Progenitor cell of endocrine pancreas (in vitro differentiated cells): ENCODE measurements at regions not wholly inside any gene's neighbourhood (a gene's known extent, or its start where the extent isn't known, plus 50 kb on each side); places are given as distances from the start of the nearest gene placed in this dataset.
"Not testable (repeated sequence)": the region's sequence is repeated elsewhere in the genome, so short reads cannot be mapped to it uniquely, and the experiment has no call there.

Experiments
- DNase-seq: peaks from one replicate; pipeline ENCODE4 v3.0.0; 2021; ENCODE audit warnings: low spot score; ENCODE audit not compliant: unreplicated experiment
- H3K27ac Mint-ChIP-seq: 2 replicates; pipeline ENCODE4 v1.8.0; 2021; ENCODE audit warnings: mild to moderate bottlenecking, moderate library complexity, mixed read lengths
- H3K27me3 Mint-ChIP-seq: 2 replicates; pipeline ENCODE4 v1.8.0; 2021; ENCODE audit warnings: mixed read lengths
- H3K36me3 Mint-ChIP-seq: 2 replicates; pipeline ENCODE4 v1.8.0; 2022; ENCODE audit warnings: mixed read lengths; ENCODE audit not compliant: insufficient read depth
- H3K4me1 Mint-ChIP-seq: 2 replicates; pipeline ENCODE4 v1.8.0; 2021; ENCODE audit warnings: low read depth, mixed read lengths
- H3K4me3 Mint-ChIP-seq: 2 replicates; pipeline ENCODE4 v1.8.0; 2021; ENCODE audit warnings: low read depth, mild to moderate bottlenecking, moderate library complexity, mixed read lengths
- H3K9me3 Mint-ChIP-seq: 2 replicates; pipeline ENCODE4 v1.8.0; 2021; ENCODE audit warnings: low read depth, mixed read lengths
- TF ChIP-seq, protein P1 (sequence below): fragments of 200-600 bp; sonication (generic); IDR thresholded peaks from one replicate; pipeline ENCODE4 v1.5.0; 2021; ENCODE audit warnings: antibody characterized with exemption, mild to moderate bottlenecking; ENCODE audit not compliant: unreplicated experiment

DNA sequence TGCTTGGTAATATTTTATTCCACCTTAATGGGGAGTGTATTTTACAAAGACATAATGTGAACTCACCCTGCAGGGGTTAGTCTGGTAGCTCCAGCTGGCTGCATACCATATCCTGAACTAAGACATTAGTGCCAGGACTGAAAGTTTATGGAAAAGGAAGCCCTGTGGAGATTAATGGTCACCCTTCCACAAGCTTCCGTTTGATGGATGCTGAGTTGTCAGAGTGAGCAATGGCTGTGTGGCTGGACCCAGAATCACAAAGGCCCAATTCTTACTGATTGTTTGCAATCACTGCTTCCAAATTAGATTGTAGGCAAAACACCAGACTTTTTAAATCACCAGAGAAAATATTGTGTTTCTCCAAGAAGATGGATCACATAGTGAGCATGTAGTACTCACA is 90.1 kb upstream of the TRPC7 start:
- Mint-ChIP-seq H3K36me3 (no peaks in the 10 kb centered on the region), H3K9me3 (peaks cover 6% of the 10 kb centered on the region), H3K4me1 (no peaks in the 10 kb centered on the region), H3K27ac (no peak overlapping the region), H3K4me3 (no peak overlapping the region), H3K27me3 (no peaks in the 10 kb centered on the region)
- no peak for DNase-seq
- TF ChIP-seq, protein P1, sequence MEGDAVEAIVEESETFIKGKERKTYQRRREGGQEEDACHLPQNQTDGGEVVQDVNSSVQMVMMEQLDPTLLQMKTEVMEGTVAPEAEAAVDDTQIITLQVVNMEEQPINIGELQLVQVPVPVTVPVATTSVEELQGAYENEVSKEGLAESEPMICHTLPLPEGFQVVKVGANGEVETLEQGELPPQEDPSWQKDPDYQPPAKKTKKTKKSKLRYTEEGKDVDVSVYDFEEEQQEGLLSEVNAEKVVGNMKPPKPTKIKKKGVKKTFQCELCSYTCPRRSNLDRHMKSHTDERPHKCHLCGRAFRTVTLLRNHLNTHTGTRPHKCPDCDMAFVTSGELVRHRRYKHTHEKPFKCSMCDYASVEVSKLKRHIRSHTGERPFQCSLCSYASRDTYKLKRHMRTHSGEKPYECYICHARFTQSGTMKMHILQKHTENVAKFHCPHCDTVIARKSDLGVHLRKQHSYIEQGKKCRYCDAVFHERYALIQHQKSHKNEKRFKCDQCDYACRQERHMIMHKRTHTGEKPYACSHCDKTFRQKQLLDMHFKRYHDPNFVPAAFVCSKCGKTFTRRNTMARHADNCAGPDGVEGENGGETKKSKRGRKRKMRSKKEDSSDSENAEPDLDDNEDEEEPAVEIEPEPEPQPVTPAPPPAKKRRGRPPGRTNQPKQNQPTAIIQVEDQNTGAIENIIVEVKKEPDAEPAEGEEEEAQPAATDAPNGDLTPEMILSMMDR, result no peak

DNA sequence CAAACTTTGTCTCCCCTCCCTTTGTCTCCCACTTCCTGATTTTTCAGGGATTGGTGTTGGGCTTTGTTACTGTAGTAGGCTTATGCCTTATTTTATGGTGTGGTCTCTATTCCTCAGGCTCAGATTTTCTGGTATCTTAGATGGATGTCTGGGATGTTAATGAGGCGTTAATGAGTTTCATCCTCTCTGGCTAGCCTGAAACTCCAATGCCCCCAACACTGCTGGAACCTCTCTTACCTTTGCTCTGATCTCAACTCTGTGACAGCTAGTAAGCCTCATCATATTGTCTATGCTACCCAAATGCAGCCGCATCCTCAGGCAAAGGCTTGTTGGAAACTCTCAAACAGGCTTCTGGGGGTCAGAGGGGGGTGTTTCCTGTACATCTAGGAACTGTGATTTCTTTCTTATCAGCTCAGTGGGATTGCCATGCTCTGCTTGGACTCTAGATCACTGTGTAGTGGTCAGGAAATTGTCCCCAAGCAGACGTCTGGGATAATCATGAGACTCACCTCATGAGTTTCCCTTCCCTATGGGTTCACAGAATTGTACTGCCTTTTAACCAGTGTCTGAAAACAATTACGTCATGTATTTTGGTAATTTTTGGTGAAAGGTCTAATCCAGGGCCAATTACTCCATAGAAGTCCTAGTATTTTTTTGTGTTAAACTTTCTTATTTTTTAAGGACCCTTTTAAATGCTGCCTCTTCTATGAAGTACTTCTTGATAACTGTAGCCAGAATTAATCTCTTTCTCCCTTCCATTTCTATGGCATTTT is 88.8 kb upstream of the TRPC7 start:
- no peak overlapping the region for H3K27ac Mint-ChIP-seq
- no peaks in the 10 kb centered on the region for H3K27me3 Mint-ChIP-seq
- no peak for DNase-seq
- H3K4me1 Mint-ChIP-seq, result no peaks in the 10 kb centered on the region
- TF ChIP-seq, protein P1, result no peak
- no peak overlapping the region for H3K4me3 Mint-ChIP-seq
- H3K9me3 Mint-ChIP-seq, result peaks cover 16% of the 10 kb centered on the region
- no peaks in the 10 kb centered on the region for H3K36me3 Mint-ChIP-seq

DNA sequence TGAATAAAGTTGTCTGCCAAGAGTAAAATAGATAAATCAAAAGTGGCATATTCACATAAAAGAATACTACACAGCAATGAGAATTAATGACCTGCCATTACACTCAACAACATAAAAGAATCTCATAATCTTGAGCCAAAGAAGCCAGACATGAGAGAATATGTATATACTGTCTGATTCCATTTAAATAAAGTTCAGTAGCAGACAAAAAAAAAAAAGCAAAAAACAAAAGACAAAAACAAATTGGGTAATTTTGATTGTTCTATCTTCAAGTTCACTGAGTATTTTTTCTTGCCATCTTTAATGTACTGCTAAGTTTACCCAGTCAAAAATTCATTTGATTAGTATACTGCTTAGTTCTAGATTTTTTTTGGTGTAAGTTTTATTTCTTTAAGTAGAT is 87.9 kb upstream of the TRPC7 start:
- H3K9me3 Mint-ChIP-seq, result peaks cover 17% of the 10 kb centered on the region
- no peaks in the 10 kb centered on the region for H3K4me1 Mint-ChIP-seq
- TF ChIP-seq, protein P1, result no peak
- no peaks in the 10 kb centered on the region for H3K36me3 Mint-ChIP-seq
- H3K27ac Mint-ChIP-seq, result no peak overlapping the region
- H3K4me3 Mint-ChIP-seq, result no peak overlapping the region
- H3K27me3 Mint-ChIP-seq, result no peaks in the 10 kb centered on the region
- no peak for DNase-seq

DNA sequence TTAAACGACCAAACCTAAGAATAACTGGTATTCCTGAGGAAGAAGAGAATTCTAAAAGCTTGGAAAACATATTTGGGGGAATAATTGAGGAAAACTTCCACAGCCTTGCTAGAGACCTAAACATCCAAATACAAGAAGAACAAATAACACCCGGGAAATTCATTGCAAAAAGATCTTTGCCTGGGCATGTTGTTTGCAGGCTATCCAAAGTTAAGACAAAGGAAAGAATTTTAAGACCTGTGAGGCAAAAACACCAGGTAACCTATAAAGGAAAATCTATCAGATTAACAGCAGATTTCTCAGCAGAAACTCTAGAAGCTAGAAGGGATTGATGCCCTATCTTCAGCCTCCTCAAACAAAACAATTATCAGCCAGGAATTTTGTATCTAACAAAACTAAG is 82.2 kb upstream of the TRPC7 start:
- peaks cover 35% of the 10 kb centered on the region for H3K9me3 Mint-ChIP-seq
- H3K4me1 Mint-ChIP-seq, H3K4me3 Mint-ChIP-seq, H3K27me3 Mint-ChIP-seq, H3K36me3 Mint-ChIP-seq, DNase-seq, H3K27ac Mint-ChIP-seq: not testable (repeated sequence)

DNA sequence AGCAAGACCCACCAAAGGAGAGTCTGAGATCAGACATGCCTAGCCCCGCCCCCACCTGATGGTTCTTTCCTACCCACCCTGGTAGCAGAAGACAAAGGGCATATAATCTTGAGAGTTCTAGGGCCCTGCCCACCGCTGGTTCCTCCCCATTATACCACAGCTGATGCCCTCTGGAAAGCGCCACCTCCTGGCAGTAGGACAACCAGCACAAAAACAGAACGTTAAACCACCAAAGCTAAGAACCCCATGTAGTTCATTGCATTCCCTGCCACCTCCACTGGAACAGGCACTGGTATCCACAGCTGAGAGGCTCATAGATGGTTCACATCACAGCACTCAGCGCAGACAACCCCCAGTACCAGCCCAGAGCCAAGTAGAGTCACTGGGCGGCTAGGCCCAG is 81.2 kb upstream of the TRPC7 start:
- no peaks in the 10 kb centered on the region for H3K36me3 Mint-ChIP-seq
- TF ChIP-seq, protein P1, result no peak
- no peak overlapping the region for H3K27ac Mint-ChIP-seq

DNA sequence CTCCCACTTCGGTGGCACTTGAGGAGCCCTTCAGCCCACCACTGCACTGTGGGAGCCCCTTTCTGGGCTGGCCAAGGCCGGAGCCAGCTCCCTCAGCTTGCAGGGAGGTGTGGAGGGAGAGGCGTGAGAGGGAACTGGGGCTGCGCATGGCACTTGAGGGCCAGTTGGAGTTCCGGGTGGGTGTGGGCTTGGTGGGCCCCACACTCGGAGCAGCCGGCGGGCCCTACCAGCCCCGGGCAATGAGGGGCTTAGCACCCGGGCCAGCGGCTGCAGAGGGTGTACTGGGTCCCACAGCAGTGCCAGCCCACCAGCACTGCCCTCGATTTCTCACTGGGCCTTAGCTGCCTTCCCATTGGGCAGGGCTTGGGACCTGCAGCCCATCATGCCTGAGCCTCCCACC is 78.8 kb upstream of the TRPC7 start:
- H3K4me3 Mint-ChIP-seq, H3K4me1 Mint-ChIP-seq, DNase-seq, H3K36me3 Mint-ChIP-seq, H3K27me3 Mint-ChIP-seq, H3K27ac Mint-ChIP-seq: not testable (repeated sequence)
- H3K9me3 Mint-ChIP-seq, result peaks cover 23% of the 10 kb centered on the region

More for the DNA sequence above, 81.2 kb upstream of the TRPC7 start:
- H3K4me3 Mint-ChIP-seq, result no peak overlapping the region
- H3K4me1 Mint-ChIP-seq, result no peaks in the 10 kb centered on the region
- no peaks in the 10 kb centered on the region for H3K27me3 Mint-ChIP-seq
- peaks cover 35% of the 10 kb centered on the region for H3K9me3 Mint-ChIP-seq
- no peak for DNase-seq
